GM12873 (cell line): ENCODE measurements at regions not wholly inside any gene's neighbourhood (a gene's known extent, or its start where the extent isn't known, plus 50 kb on each side); places are given as distances from the start of the nearest gene placed in this dataset.

Experiments
- TF ChIP-seq, protein P1 (sequence below): IDR thresholded peaks from 2 replicates; pipeline ENCODE4 v1.5.1; 2012; ENCODE audit warnings: low read depth, mild to moderate bottlenecking, moderate library complexity, low read length, control low read depth; ENCODE audit not compliant: insufficient read depth; ENCODE audit errors: missing control alignments

DNA sequence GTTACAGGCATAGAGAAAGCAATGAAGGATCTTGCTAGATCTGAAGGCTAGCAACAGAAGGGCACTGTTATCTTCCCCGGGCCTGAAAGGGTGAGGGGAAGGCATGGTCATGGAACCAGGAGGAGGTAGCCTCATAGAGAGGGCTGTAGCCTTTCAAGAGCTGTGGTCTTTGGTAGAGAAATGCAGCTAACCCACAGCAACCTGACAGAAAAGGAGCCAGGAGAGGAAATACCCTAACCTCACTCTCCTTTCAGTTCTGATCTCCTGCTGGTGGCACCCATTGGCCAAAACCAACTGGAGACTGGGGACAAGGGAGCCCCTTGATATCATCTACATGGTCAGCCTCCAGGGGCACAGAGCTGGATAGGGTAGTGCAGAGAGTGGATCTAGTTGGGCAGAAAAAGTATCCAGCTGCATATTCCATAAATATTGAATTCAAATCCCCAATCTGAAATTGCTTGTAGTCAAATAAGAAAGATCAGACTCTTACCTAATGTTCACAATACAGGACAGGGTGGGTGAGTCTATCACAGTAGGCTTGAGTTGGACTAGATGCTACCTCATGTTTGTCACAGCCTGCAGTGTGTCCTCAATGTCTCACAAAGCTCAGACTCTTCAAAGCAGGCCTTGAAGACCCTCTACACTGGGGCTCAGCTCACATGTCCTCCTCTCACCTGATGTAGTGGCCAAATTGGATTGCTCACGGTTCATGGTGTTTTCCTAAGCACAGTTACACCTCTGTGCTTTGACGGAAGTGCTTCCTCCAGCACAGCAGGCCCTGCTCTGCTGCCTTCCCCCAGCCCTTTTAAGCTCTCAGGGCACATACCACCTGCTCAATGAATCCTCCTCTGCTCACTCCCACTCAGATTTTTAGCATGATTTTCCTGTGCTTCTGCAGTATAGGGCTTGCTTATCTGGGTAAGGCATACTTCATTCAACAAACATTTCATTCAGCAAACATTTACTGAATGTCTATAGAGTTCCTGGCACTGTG lies 74.1 kb upstream of the JUN start:
- TF ChIP-seq, protein P1, sequence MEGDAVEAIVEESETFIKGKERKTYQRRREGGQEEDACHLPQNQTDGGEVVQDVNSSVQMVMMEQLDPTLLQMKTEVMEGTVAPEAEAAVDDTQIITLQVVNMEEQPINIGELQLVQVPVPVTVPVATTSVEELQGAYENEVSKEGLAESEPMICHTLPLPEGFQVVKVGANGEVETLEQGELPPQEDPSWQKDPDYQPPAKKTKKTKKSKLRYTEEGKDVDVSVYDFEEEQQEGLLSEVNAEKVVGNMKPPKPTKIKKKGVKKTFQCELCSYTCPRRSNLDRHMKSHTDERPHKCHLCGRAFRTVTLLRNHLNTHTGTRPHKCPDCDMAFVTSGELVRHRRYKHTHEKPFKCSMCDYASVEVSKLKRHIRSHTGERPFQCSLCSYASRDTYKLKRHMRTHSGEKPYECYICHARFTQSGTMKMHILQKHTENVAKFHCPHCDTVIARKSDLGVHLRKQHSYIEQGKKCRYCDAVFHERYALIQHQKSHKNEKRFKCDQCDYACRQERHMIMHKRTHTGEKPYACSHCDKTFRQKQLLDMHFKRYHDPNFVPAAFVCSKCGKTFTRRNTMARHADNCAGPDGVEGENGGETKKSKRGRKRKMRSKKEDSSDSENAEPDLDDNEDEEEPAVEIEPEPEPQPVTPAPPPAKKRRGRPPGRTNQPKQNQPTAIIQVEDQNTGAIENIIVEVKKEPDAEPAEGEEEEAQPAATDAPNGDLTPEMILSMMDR: no peak

GRCh38 chr1:58859769-58860485 lies 76.1 kb upstream of the JUN start:
- TF ChIP-seq, protein P1: no peak

- TF ChIP-seq, protein P1: no peak
Measured at GRCh38 chr1:58861076-58861475, 77.2 kb upstream of the JUN start.

- TF ChIP-seq, protein P1: no peak
Measured at GRCh38 chr1:58861506-58861905, 77.7 kb upstream of the JUN start.

GRCh38 chr1:58862728-58863385 lies 79.0 kb upstream of the JUN start:
- TF ChIP-seq, protein P1: no peak

DNA sequence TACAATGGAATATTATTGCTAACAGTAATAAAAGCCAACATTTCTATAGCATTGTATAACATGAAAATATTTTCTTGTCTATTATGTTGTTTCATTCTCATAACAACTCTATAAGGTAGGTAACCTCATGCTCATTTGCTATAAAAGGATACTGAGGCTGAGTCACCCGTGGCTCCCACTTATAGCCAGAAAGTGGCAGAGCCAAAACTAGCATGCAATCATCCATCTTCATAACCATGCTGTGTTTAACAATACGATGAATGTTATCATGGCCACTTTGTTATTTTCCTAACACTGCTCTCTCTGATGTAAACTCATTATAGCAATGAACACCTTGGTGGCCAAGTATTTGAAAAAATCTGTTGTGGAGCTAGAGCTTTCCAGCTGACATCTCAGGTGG lies 80.8 kb upstream of the JUN start:
- TF ChIP-seq, protein P1: no peak

GRCh38 chr1:58866578-58866977 lies 82.7 kb upstream of the JUN start:
- TF ChIP-seq, protein P1: no peak
